NCI-H2227 (cell line): ENCODE measurements at regions not wholly inside any gene's neighbourhood (a gene's known extent, or its start where the extent isn't known, plus 50 kb on each side); places are given as distances from the start of the nearest gene placed in this dataset.
A peak's percentile ranks its signal among the peaks of the same experiment; 100 is the strongest.
"Not testable (repeated sequence)": the region's sequence is repeated elsewhere in the genome, so short reads cannot be mapped to it uniquely, and the experiment has no call there.

Source experiments
- DNase-seq: peaks from one replicate; lab custom pipeline; 2025; ENCODE audit not compliant: unreplicated experiment; lab: John Stamatoyannopoulos, UW

- no peak for DNase-seq
Observed at GRCh38 chr14:56025191-56025590, 93.0 kb upstream of the PELI2 start.

- no peak for DNase-seq
Observed at GRCh38 chr14:56026506-56026905, 91.7 kb upstream of the PELI2 start.

- DNase-seq = no peak
Observed at GRCh38 chr14:56027421-56027820, 90.8 kb upstream of the PELI2 start.

- DNase-seq = no peak
Observed at GRCh38 chr14:56027916-56028712, 90.1 kb upstream of the PELI2 start.

GRCh38 chr14:56036353-56036752 lies 81.9 kb upstream of the PELI2 start:
- DNase-seq = no peak

GRCh38 chr14:56040121-56040520 lies 78.1 kb upstream of the PELI2 start:
- no peak for DNase-seq

- no peak for DNase-seq
Observed at GRCh38 chr14:56044196-56044595, 74.0 kb upstream of the PELI2 start.

GRCh38 chr14:56046546-56046945 lies 71.7 kb upstream of the PELI2 start:
- DNase-seq = no peak

GRCh38 chr14:56046996-56047395 lies 71.2 kb upstream of the PELI2 start:
- DNase-seq = no peak

GRCh38 chr14:56049536-56049935 lies 68.7 kb upstream of the PELI2 start:
- DNase-seq = no peak

- DNase-seq = no peak
Observed at GRCh38 chr14:56055511-56055910, 62.7 kb upstream of the PELI2 start.

GRCh38 chr14:56056031-56056430 lies 62.2 kb upstream of the PELI2 start:
- DNase-seq = no peak

GRCh38 chr14:56057071-56057741 lies 61.0 kb upstream of the PELI2 start:
- DNase-seq = peak; percentile 60

GRCh38 chr14:56057767-56058166 lies 60.4 kb upstream of the PELI2 start:
- no peak for DNase-seq

- DNase-seq = no peak
Observed at GRCh38 chr14:56059054-56059453, 59.2 kb upstream of the PELI2 start.

GRCh38 chr14:56061051-56061450 lies 57.2 kb upstream of the PELI2 start:
- DNase-seq = no peak

- DNase-seq = no peak
Observed at GRCh38 chr14:56063131-56063530, 55.1 kb upstream of the PELI2 start.

GRCh38 chr14:56064513-56064912 lies 53.7 kb upstream of the PELI2 start:
- DNase-seq = no peak

GRCh38 chr14:56065199-56065598 lies 53.0 kb upstream of the PELI2 start:
- DNase-seq = not testable (repeated sequence)

GRCh38 chr14:56065621-56066290 lies 52.5 kb upstream of the PELI2 start:
- DNase-seq = no peak
